HG02588 (cell line): ENCODE measurements at regions not wholly inside any gene's neighbourhood (a gene's known extent, or its start where the extent isn't known, plus 50 kb on each side); places are given as distances from the start of the nearest gene placed in this dataset.
"Not testable (repeated sequence)": the region's sequence is repeated elsewhere in the genome, so short reads cannot be mapped to it uniquely, and the experiment has no call there.

ENCODE experiments used
- ATAC-seq: cut with Tn5 transposase; IDR thresholded peaks from one replicate; pipeline ENCODE4 v1.9.1; 2021; ENCODE audit warnings: mild to moderate bottlenecking, moderate library complexity; ENCODE audit not compliant: unreplicated experiment

DNA sequence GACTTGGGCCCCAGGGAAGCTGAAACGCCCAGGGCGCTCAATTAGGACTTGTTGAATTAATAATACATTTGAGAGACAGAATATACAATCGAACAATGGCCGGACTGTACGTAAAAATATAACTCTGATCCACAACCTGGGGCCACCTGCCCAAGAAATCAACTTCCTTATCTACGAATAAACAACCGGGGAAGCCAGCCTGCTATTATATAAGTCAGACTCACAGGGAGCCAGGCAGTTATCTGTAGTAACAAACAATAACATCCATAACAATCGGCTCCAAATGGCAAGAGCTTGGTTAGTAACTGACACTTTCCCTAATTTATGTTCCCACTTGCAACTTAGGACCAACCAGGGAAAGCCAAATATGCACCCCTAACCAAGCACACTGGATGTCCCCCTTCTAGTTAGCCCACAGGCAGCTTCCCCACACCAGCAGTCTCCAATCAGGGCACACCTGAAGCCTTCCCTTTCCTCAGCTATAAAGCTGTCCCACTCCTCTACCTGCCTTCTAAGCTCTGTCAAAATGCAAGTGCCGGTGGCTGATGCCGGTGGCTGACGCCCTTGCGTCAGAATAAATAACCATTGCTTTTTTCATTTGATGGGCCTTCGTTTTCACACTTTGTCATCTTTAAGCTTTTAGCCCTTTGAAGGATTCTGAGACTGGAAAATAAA is 135.2 kb downstream of the FAM72B start:
- ATAC-seq: not testable (repeated sequence)

- not testable (repeated sequence) for ATAC-seq
These were observed 134.0 kb downstream of the FAM72B start for GRCh38 chr1:121050097-121050496.

DNA sequence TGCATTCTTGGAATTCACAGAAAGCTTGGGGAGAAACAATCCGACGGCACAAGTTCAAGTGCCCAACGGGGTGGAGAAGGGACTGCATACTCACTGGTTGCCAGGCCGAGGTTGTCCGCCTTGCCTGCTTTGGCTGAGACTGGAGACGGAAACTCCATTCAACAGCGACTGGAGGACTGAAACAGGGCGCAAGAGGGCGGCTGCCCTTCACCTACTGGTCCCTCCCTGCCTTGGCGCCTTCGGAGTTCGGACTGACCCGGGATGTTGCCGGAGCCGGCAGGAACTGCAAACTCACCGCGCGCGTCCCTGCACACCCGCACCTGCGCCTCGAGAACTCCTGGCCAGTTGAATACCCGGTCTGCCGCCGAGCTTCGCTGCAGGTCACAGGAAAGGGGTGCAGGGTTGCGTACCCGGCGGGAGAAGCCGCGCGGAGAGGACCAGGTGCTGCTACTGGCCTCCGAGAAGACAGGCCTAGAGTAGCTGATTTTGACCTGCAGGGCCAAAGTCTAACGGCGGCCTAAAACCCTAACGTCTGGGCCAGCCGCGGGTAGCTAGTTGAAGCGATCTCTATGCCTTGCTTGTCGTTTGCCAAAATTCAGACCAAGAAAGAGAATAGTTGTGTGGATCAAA is 132.9 kb downstream of the FAM72B start:
- not testable (repeated sequence) for ATAC-seq

DNA sequence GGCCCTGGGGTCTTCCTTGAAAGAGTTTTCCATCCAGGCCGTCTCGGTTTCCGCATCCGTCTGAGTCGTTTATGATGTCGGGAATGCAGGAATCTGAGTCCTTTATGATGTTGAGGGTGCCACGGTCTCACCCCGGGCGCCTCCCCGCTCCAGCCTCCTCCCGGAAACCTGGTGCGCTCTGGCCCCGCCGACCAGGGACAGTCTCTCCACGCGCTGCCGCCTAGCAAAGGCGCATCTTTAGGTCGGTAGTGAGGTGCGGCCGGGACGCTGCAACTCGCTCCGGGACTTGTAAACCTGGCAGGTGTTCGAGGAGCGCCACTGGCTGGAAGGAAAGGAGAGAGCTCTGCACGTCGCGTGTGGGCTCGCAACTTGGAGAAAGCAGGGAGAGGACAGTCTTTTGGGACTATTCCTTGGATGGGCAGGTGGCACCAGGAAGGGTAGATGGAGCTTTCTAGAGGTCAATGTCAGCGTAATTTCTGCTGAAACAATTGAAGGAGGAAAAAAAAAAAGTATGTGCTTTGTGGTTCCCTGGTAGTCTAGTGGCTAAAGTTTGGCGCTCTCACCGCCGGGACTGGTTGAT is 132.0 kb downstream of the FAM72B start:
- ATAC-seq: not testable (repeated sequence)

GRCh38 chr1:121054928-121055327 is 129.2 kb downstream of the FAM72B start:
- not testable (repeated sequence) for ATAC-seq

- ATAC-seq: not testable (repeated sequence)
These were observed 117.2 kb downstream of the FAM72B start for GRCh38 chr1:121066925-121067324.

DNA sequence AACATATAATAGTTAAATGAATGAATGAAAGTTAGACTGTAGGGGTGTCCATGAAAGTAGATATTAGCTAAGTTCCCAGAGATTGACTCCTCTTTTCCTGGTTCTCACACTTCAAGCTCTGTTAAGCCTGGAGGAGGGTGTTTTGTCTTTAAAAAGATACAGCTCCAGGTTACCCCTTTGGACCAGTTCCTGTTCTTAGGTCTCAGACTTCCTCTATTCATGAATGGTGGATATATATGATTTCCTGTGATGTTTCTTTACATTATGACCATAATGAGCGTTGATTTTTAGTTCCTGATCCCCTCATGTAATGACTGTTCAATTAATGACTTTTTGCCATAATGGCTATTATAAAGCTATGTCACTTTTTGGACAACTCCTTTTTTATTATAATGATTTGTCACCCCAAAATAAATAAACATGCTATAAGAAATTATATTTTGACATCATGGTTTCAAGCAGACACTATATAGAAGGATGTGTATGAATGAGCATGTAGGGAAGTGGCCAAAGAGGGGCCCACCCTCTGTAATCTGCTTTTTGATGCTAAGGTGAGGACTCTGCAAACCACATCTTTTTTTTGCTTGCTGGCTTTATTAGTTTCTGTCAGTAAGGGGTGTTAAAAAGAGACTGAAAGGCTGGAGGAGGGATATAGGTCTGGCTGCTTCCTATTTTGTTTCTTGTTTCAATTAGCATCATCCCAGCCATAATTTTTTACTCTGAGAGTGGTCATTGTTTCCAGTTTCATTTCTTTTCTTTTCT is 115.2 kb downstream of the FAM72B start:
- ATAC-seq: not testable (repeated sequence)

DNA sequence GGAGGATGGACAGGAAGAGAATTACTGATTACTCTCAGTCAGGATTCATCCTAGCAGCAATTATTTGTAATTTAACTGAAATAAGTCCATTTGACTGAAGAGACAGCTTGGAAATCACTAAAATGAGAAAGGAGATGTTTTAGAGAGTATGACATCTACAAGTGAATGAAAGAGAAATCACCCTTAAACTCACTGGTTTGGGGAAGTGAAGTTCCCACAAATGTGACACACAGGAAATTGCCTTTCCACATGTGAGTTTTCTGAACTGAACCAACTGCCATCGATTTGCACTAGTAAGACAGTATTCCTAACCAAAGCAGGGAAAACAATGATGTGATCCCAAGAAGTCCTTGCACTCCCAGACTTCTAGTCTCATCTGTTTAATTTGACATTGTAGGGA is 110.3 kb downstream of the FAM72B start:
- not testable (repeated sequence) for ATAC-seq

DNA sequence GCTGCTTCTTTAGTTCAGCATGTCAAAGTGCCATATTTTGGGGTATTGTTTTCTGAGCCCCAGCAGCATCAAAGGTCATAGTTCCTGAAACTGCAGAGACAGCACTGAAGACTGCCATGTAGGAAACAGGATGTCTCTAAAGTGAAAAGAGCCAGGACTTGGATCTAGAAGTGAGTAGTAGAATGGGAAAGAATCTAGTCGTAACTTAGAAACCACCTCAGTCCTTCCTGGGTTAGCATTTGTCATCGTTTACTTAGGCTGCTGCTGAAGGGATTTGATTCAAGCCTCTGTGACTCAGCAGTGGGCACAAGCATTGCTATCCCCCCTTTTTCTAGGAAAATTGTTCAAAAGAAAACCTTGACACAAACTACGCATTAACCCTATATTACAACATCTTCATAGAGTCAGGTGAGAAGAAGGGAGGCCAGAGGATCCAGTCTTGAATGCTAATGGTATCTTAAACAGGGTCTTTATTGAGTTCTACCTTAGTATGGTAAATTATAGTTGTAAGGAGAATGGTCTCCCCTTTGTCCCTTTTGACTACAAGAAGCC is 108.8 kb downstream of the FAM72B start:
- ATAC-seq: not testable (repeated sequence)

DNA sequence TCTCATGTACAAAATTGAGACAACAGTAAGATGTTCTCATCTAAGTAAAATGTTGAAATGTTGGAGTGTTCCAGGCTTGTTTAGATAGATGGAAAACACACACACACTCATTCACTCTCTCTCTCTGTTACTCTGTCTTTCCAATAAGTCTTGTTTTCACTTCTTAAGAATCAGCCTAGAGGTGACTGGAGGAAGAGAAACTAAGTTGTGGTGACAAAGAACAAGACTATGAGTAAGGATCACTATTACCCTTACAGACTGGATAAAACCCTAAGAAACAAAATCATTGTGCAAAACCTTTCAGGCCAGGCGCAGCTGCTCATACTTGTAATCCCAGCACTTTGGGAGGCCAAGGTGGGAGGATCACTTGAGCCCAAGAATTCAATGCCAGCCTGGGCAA is 107.5 kb downstream of the FAM72B start:
- ATAC-seq: peak; percentile 75

GRCh38 chr1:121079655-121080054 is 104.5 kb downstream of the FAM72B start:
- not testable (repeated sequence) for ATAC-seq

GRCh38 chr1:121080197-121080903 is 103.8 kb downstream of the FAM72B start:
- ATAC-seq: not testable (repeated sequence)

DNA sequence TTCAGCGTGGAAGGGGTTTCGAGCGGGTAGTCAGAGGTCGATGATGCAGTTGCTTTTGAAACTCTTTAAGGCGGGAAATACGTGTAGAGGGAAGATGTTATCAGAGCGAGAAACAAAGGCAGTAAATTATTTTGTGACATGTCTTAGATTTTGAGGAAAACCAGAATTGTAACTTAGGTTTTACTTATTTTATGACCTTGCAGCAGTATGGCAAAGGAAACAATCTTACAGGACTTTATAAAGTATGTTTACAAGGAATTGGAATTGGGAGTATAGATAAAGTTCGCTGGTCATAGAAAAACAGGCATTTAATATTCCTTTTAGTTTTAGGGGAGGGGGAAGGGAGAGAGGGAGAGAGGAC is 103.3 kb downstream of the FAM72B start:
- ATAC-seq: not testable (repeated sequence)

GRCh38 chr1:121081625-121082199 is 102.4 kb downstream of the FAM72B start:
- ATAC-seq: not testable (repeated sequence)

DNA sequence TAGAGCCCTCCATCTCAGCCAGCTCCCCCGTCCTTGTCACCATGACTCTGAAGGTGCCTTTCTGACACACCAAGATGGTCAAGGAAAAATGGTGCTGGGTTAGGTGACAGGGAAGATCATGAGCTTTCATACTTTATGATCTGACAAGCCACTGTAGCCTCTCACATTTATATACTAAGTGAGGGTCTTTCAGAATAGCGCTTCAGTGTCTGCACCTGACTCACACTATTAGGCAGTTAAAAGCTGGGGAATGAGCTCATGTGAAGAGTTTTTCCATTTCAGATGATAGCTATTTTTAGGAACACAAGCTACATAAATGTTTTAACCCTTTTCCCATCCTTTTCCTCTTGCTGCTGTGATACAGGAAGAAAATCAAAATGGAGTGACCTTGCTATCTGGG is 101.1 kb downstream of the FAM72B start:
- not testable (repeated sequence) for ATAC-seq

- not testable (repeated sequence) for ATAC-seq
These were observed 97.9 kb downstream of the FAM72B start for GRCh38 chr1:121086249-121086648.

DNA sequence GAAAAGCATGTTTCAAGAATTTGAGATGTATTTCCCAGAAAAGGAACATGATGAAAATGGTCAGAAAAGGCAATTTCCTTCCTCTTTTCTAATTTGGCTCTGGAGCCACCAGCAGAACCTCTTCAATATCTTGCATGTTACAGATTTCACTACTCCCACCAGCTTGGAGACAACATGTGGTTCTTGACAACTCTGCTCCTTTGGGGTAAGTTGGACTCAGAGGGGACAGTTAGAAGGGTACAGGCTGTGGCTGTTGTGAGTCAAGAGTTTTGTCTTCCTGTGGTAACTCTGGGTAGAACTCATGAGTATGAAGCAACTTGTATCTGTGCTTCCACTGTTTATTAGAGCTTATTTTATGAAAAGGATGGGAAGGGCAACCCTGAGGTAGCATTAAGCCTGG is 96.9 kb downstream of the FAM72B start:
- ATAC-seq: not testable (repeated sequence)

GRCh38 chr1:121088568-121088967 is 95.6 kb downstream of the FAM72B start:
- ATAC-seq: not testable (repeated sequence)

DNA sequence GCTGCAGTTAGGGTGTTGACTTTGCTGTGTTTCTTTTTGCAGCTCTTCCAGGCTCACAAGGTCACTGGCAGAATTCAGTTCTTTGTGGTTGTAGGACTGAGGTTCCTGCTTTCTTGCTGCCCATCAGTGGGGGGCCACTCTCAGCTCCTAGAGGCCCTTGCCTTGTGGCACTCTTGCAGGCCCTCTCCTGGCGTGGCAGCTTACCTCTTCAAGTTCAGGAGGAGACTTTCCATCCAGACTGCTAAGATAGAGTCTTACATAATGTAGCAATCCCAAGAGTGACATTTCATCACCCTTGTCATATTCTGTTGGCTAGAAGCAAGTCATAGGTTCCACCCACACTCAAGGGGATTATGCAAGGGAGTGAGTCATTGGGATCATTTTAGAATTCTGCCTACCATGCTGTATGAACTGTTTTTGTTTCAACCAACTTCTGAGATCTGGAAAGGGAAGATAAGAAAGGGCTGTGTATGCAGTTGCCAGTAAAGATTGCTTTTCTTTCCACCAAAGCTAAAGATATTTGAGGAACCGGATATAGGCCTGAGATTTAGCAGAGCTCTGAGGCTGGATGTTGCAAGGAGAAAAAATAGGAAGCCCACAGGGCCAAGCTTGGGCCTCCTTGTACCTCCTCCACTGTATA is 91.7 kb downstream of the FAM72B start:
- ATAC-seq: not testable (repeated sequence)

DNA sequence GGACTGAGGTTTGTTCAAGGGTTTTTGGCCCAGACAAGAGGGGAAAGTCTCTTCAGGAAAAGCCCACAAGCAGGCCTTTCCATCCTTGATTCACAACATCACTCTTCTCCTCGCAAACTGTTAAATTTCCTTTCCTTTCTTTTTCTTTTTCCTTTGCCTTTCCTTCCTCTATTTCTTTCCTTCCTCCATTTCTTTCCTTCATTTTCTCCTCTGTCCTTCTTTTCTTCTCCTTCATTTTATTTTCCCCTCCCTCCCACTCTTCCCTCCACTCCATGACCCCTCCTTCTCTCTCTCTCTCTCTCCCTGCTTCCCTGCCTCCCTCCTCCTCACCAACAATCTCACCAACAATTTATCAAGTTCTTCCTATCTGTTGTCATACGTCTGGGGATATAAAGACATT is 89.1 kb downstream of the FAM72B start:
- not testable (repeated sequence) for ATAC-seq
